VCaP (cell line): ENCODE measurements at regions not wholly inside any gene's neighbourhood (a gene's known extent, or its start where the extent isn't known, plus 50 kb on each side); places are given as distances from the start of the nearest gene placed in this dataset.

ENCODE experiments used
- H3K27ac ChIP-seq: fragments of 450-650 bp; 2 replicates; pipeline ENCODE4 v1.5.1; 2017
- CTCF ChIP-seq: fragments of 450-650 bp; conservative IDR thresholded peaks from 2 replicates; pipeline ENCODE4 v1.5.1; 2017; ENCODE audit warnings: mild to moderate bottlenecking, moderate library complexity

- no peak for TF ChIP-seq CTCF
- H3K27ac ChIP-seq: no peak overlapping the region
These were observed 172.8 kb downstream of the ZIC5 start for GRCh38 chr13:99798756-99799155.

DNA sequence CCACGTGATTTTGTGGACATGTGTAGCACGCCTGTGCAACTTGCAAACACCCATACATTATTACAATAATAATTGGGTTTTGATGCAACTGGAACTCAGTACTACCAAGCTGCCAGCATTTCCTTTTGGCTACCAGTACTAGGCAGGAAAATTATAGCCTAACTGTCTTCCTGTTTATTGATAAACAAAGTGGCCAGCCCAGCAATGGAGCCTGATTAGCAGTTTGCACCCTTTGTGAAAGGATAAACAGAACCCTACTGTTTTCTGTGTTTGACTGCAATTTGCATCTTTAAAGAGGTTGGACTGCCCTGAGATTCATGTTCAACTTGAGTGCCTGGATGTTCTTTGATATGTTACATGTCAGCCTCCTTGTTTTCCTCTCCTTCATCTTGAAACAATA, 173.9 kb downstream of the ZIC5 start:
- H3K27ac ChIP-seq: no peak overlapping the region
- TF ChIP-seq CTCF: no peak

DNA sequence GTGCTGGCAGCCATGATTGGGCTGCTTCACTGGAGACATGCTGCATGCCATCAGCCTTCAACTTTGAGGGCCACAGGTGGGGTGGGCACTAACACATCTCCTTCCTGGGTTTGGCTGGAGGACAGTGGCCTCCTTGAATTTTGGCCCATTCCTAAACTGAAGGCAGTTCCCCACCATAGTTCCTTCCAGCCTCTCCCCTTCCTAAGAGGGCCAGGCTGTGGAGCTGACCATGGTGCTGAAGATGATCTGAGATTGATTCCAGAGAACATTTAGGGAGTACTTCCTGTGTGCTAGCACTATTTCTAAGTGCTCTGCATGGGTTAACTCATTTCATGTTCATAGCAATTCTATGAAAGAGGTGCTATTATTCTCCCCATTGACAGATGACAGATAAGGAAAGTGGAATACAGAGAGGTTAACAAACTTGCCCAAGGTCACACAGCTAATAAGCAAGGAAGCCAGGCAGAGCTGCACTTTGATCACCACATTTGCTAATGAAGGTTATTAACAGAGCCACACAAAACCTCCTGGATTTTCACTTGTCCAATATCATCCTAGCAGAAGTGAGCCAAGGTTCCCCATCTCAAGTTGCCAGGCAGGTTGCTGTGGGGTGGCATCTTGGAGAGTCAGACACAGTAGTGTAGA, 175.3 kb downstream of the ZIC5 start:
- no peak overlapping the region for H3K27ac ChIP-seq
- TF ChIP-seq CTCF: no peak

DNA sequence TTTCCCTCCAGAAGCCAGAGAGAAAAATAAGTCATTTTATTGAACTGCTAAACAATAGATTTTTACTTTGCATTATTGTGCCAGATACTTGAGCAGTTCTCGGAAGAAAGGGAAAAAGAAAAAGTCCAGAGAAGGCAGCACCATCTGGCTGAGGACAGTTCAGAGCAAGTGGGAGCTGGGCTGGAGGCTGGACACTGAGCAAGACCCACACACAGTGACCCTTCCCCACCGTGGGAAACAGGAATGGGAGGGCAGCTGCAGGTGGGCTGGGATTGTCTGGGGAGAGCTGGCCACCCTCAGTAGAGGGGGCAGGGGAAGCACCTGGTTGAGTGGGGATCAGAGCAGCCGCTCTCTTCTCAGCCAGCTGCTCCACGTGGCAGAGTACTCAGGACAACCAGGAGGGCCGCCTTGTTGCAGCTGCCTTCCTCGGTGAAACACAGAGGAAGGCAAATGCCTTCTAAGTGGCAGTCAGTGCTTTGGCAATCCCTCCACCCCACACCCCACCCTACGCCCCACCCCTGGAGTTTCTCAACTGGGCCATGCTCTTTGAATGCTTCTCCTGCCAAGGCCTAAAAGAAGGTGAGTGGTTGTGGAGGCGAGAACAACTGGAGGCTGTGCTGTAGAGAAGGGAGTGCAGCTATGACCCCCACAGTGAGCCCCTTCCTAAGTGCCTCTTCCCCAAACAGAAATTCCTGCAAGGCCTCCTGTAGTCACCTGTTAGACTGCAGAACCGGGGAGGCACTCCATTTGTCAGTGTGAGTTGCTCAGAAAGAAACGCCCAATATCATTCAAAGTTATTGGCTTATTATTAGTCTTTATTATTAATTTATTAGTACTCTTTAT, 179.3 kb downstream of the ZIC5 start:
- TF ChIP-seq CTCF: no peak

GRCh38 chr13:99782669-99783068, 188.9 kb downstream of the ZIC5 start:
- TF ChIP-seq CTCF: no peak
- no peak overlapping the region for H3K27ac ChIP-seq

More for the DNA sequence above, 179.3 kb downstream of the ZIC5 start:
- H3K27ac ChIP-seq: no peak overlapping the region

DNA sequence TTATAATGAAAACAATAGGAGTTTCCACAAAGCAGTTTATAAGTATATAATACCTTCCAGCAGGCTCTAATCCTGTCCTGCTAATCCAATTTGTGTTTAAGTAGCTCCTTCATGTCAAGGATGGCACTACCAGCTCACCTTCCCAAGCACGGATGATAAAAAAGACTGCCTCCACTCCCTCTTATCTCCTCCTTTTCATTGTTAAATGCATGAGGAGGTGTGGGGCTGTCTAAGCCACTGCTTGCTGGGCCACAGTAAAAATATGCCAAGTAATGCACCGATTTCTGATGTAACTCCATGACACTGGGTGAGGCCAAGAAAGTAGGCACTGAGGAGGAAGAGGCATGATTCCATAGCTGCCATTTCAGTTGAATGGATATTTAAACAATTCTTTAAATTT, 193.1 kb downstream of the ZIC5 start:
- TF ChIP-seq CTCF: no peak
- H3K27ac ChIP-seq: no peak overlapping the region; the same call in 1 of the 2 replicates

DNA sequence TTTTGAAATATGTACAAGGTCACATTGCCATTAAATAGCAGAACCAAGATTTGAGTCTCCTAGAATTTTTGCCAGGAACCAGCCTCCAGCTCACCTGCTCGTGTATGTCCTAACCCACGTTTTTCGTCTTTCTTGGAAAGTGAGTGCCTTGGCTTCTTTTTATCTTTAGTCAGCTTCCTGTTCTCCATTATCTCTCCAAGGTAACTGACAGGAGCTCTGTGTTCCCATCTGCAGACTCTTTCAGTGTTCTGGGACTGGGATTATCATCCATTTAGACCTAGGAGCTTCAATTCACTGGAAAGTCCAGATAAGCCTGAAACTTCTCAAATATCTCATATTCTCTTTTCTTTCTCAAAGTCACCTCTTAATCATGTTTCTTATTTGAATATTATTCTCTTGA, 193.7 kb downstream of the ZIC5 start:
- no peak overlapping the region; the same call in 1 of the 2 replicates for H3K27ac ChIP-seq
- TF ChIP-seq CTCF: no peak
